ENCODE measurements at regions not wholly inside any gene's neighbourhood (a gene's known extent, or its start where the extent isn't known, plus 50 kb on each side); places are given as distances from the start of the nearest gene placed in this dataset.

DNA sequence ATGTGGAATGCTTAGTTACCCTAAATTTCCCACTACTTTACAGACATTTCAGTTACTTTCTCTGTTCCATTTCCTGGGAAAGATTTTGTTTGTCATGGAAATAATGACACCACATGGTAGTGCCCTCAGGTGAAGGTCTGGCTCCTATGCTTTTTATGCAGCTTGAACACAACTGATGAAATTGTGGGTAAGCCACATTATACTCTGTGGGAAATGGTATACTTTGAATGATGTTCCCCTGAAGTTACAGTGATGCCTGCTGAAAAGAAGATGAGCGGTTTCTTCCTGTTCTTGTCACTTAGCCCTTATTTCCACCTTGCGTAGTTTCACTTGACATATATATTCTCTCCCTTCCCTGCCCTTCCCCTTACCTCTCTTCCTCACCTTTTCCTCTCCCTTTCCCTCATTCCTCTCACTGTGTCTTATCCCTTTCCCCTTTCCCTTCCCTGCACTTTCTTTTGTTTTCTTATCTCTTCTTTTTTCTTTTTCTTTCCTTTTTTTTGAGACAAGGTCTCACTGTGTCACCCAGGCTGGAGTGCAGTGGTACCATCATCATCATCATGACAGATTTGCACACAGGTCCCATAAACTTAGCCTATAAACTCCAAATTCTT is 280.8 kb upstream of the IL12B start:
- TF ChIP-seq POLR2AphosphoS5 (IDR thresholded peaks at IDR 0.05) (no peak), POLR2A (IDR thresholded peaks at IDR 0.05) (no peak), CTCF (IDR thresholded peaks at IDR 0.05 in 8 of 11, conservative IDR thresholded peaks at IDR 0.05 in 3 of 11) (no peak)
- peaks cover 0 to 7% (median 2%) of the 10 kb centered on the region in 8 donors for H3K9me3 ChIP-seq
- no peaks in the 10 kb centered on the region for H3K27me3 ChIP-seq (replicated peaks in 1 of 7)
- no peak for DNase-seq
- no peaks in the 10 kb centered on the region for H3K36me3 ChIP-seq
- WGBS, 5 donors, result 90 to 99% (median 94%) methylated on average over 2 of the region's 2 CpGs
- no peak overlapping the region for H3K4me3 ChIP-seq
- intact Hi-C loops (cut with DNase I; ENCODE audit: low total_unique reads), result no loop called here
- peaks cover 0 to under 1% (median 0%) of the 10 kb centered on the region in 6 donors for H3K4me1 ChIP-seq
- H3K27ac ChIP-seq, result no peak overlapping the region

DNA sequence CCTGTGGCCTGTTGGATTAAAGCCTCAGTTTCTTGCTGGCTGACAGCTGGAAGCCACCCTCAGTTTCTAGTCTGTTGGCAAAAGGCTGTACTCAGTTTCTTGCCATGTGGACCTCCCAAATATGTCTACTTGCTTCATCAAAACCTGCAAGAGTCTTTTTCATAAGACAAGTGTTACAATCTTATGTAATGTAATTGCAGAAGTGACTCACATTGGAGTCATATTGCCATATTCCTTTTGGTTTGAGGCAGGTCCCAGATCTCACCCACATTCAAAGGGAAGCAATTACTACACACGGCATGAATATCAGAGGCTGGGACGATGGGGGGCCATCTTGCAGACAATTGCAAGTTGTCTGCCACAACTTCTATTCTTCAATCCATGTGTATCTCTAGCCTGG is 286.7 kb upstream of the IL12B start:
- intact Hi-C loops (cut with DNase I; ENCODE audit: low total_unique reads), result no loop called here
- Histone ChIP-seq H3K9me3 (peaks cover 0 to 11% (median 2%) of the 10 kb centered on the region in 8 donors), H3K27ac (no peak overlapping the region), H3K4me3 (no peak overlapping the region), H3K27me3 (replicated peaks in 1 of 7) (no peaks in the 10 kb centered on the region), H3K36me3 (no peaks in the 10 kb centered on the region), H3K4me1 (no peaks in the 10 kb centered on the region)
- WGBS, 5 donors, result 33 to 57% (median 48%) methylated on average over 2 of the region's 2 CpGs
- TF ChIP-seq POLR2AphosphoS5 (IDR thresholded peaks at IDR 0.05) (no peak), CTCF (IDR thresholded peaks at IDR 0.05 in 8 of 11, conservative IDR thresholded peaks at IDR 0.05 in 3 of 11) (no peak), POLR2A (IDR thresholded peaks at IDR 0.05) (no peak)
- no peak for DNase-seq

GRCh38 chr5:159619826-159620225 is 289.5 kb upstream of the IL12B start:
- no peaks in the 10 kb centered on the region for H3K4me1 ChIP-seq
- H3K9me3 ChIP-seq, result peaks cover 0 to 36% (median 18%) of the 10 kb centered on the region in 8 donors
- no peak overlapping the region for H3K4me3 ChIP-seq
- no peaks in the 10 kb centered on the region for H3K36me3 ChIP-seq
- TF ChIP-seq POLR2AphosphoS5 (IDR thresholded peaks at IDR 0.05), result no peak
- no peak for TF ChIP-seq POLR2A (IDR thresholded peaks at IDR 0.05)
- TF ChIP-seq CTCF (IDR thresholded peaks at IDR 0.05 in 8 of 11, conservative IDR thresholded peaks at IDR 0.05 in 3 of 11), result no peak
- intact Hi-C loops (cut with DNase I; ENCODE audit: low total_unique reads), result no loop called here
- 76 to 84% (median 82%) methylated on average over 4 of the region's 4 CpGs for WGBS, 5 donors
- no peak overlapping the region for H3K27ac ChIP-seq
- DNase-seq, result no peak
- H3K27me3 ChIP-seq (replicated peaks in 1 of 7), result no peaks in the 10 kb centered on the region

GRCh38 chr5:159620853-159621540 is 290.7 kb upstream of the IL12B start:
- intact Hi-C loops (cut with DNase I; ENCODE audit: low total_unique reads), result no loop called here
- DNase-seq, result no peak

More at GRCh38 chr5:159620853-159621540, 290.7 kb upstream of the IL12B start:
- WGBS, 5 donors, result 79 to 92% (median 82%) methylated on average over 5 of the region's 5 CpGs
- TF ChIP-seq POLR2AphosphoS5 (IDR thresholded peaks at IDR 0.05), result no peak
- peaks cover 0 to 41% (median 21%) of the 10 kb centered on the region in 8 donors for H3K9me3 ChIP-seq
- no peaks in the 10 kb centered on the region for H3K36me3 ChIP-seq
- H3K27me3 ChIP-seq (replicated peaks in 1 of 7), result no peaks in the 10 kb centered on the region
- no peak overlapping the region for H3K27ac ChIP-seq
- H3K4me1 ChIP-seq, result no peaks in the 10 kb centered on the region
- no peak overlapping the region for H3K4me3 ChIP-seq
